B cell (primary cell): ENCODE measurements at regions not wholly inside any gene's neighbourhood (a gene's known extent, or its start where the extent isn't known, plus 50 kb on each side); places are given as distances from the start of the nearest gene placed in this dataset.
"Not testable (repeated sequence)": the region's sequence is repeated elsewhere in the genome, so short reads cannot be mapped to it uniquely, and the experiment has no call there.

Source experiments
- ATAC-seq: fragments of 200-7000 bp; cut with Tn5 transposase; one replicate; pipeline ENCODE4 v1.10.0; 2021; ENCODE audit warnings: low read depth, mild to moderate bottlenecking, moderate number of reproducible peaks, moderate library complexity
- CTCF ChIA-PET: fragments of 350-600 bp; sonication (Branson Sonifier 250); formaldehyde crosslinking; loops from one replicate; lab custom pipeline; 2021; ENCODE audit warnings: antibody characterized with exemption, inconsistent platforms; lab: Charles Lee
- POLR2A ChIA-PET: fragments of 350-600 bp; sonication (Branson Sonifier 250); formaldehyde crosslinking; loops from one replicate; lab custom pipeline; 2021; ENCODE audit warnings: antibody characterized with exemption; lab: Charles Lee
- DNase-seq: peaks from one replicate; pipeline ENCODE4 v3.0.0; 2013
- H2AFZ ChIP-seq: 2 replicates; pipeline ENCODE4 v1.6.1; 2012; ENCODE audit warnings: mild to moderate bottlenecking, low read depth, low read length; ENCODE audit not compliant: insufficient read depth, poor library complexity, severe bottlenecking
- H3K27ac ChIP-seq, 2 donors: 1 replicate in 1 of 2; 2 replicates in 1 of 2; pipeline ENCODE4 v1.5.1; 2012 to 2013; ENCODE audit warnings: low read length in 2 of 2, mild to moderate bottlenecking in 2 of 2, moderate library complexity in 1 of 2
- H3K27me3 ChIP-seq, 4 experiments: fragments of 200-600 bp in 1 of 4; sonication (generic) in 1 of 4; replicated peaks in 1 of 4; 1 replicate in 2 of 4; 2 replicates in 2 of 4; pipeline versions ENCODE4 v1.6.1 to v1.7.0; 2013 to 2016; ENCODE audit warnings: low read length in 3 of 4, mild to moderate bottlenecking in 2 of 4, mixed read lengths in 1 of 4, moderate library complexity in 1 of 4; ENCODE audit not compliant: insufficient read depth in 4 of 4, control insufficient read depth in 3 of 4; ENCODE audit errors: control extremely low read depth in 1 of 4
- H3K36me3 ChIP-seq, 2 experiments: replicated peaks in 1 of 2; 1 replicate in 1 of 2; 2 replicates in 1 of 2; pipeline versions ENCODE4 v1.6.1 to v1.7.1; 2013; ENCODE audit warnings: low read length in 1 of 2; ENCODE audit not compliant: insufficient read depth in 2 of 2, control insufficient read depth in 1 of 2; ENCODE audit errors: control extremely low read depth in 1 of 2, extremely low read depth in 1 of 2
- H3K4me1 ChIP-seq, 2 donors: fragments of 200-600 bp in 1 of 2; sonication (generic) in 1 of 2; 1 replicate in 1 of 2; 2 replicates in 1 of 2; pipeline versions ENCODE4 v1.5.1 to v1.6.1; 2013 to 2017; ENCODE audit warnings: low read length in 2 of 2; ENCODE audit not compliant: control insufficient read depth in 2 of 2, insufficient read depth in 2 of 2
- H3K4me2 ChIP-seq: replicated peaks from 2 replicates; pipeline ENCODE3; 2012; ENCODE audit warnings: mild to moderate bottlenecking, low read depth, low read length; ENCODE audit not compliant: poor library complexity, severe bottlenecking
- H3K4me3 ChIP-seq, 5 experiments: fragments of 200-600 bp in 1 of 5; sonication (generic) in 1 of 5; 1 replicate in 3 of 5; 2 replicates in 2 of 5; pipeline versions ENCODE4 v1.5.1 to v1.7.0; 2011 to 2016; ENCODE audit warnings: low read length in 4 of 5, mild to moderate bottlenecking in 4 of 5, low read depth in 2 of 5, control low read depth in 1 of 5, moderate library complexity in 1 of 5; ENCODE audit not compliant: insufficient read depth in 1 of 5; ENCODE audit errors: control extremely low read depth in 1 of 5, extremely low read depth in 1 of 5
- H3K79me2 ChIP-seq: fragments of 200-600 bp; sonication (generic); one replicate; pipeline ENCODE4 v1.6.0; 2016; ENCODE audit warnings: low read length; ENCODE audit not compliant: control insufficient read depth, insufficient read depth
- H3K9ac ChIP-seq: fragments of 200-600 bp; sonication (generic); 2 replicates; pipeline ENCODE4 v1.6.1; 2017; ENCODE audit warnings: mild to moderate bottlenecking, low read length, moderate library complexity
- H3K9me3 ChIP-seq, 3 donors: one replicate each; pipeline versions ENCODE4 v1.6.1 to v1.7.1; 2013; ENCODE audit warnings: low read length in 2 of 3; ENCODE audit not compliant: control insufficient read depth in 2 of 3, insufficient read depth in 1 of 3; ENCODE audit errors: control extremely low read depth in 1 of 3
- H4K20me1 ChIP-seq: 2 replicates; pipeline ENCODE4 v1.6.0; 2012; ENCODE audit warnings: mild to moderate bottlenecking, low read length; ENCODE audit not compliant: insufficient read depth, control insufficient read depth, poor library complexity, severe bottlenecking
- H3K27ac Mint-ChIP-seq: one replicate; pipeline ENCODE4 v1.8.0; 2021; ENCODE audit warnings: mixed read lengths
- H3K27me3 Mint-ChIP-seq: one replicate; pipeline ENCODE4 v1.8.0; 2021; ENCODE audit warnings: mixed read lengths
- H3K4me1 Mint-ChIP-seq: one replicate; pipeline ENCODE4 v1.8.0; 2021; ENCODE audit warnings: mixed read lengths
- H3K4me3 Mint-ChIP-seq: one replicate; pipeline ENCODE4 v1.8.0; 2021; ENCODE audit warnings: mixed read lengths
- H3K9me3 Mint-ChIP-seq: one replicate; pipeline ENCODE4 v1.8.0; 2022; ENCODE audit warnings: mixed read lengths; ENCODE audit not compliant: insufficient read depth
- EZH2 ChIP-seq: IDR thresholded peaks from 2 replicates; pipeline ENCODE4 v1.6.1; 2012; ENCODE audit warnings: borderline replicate concordance, low read depth, mild to moderate bottlenecking, moderate library complexity, low read length; ENCODE audit not compliant: insufficient read depth, poor library complexity, severe bottlenecking
- WGBS: methylation state at CpG from one replicate; pipeline ENCODE4 v1.1.5; 2013; ENCODE audit warnings: missing lambda C conversion rate; ENCODE audit not compliant: insufficient coverage; 5-methylcytosine and 5-hydroxymethylcytosine counted together
- intact Hi-C: fragments of 100-400 bp; cut with micrococcal nuclease; formaldehyde crosslinking; loops from one replicate; pipeline ENCODE4 v1.10.0; 2022
- TF ChIP-seq, protein P1 (sequence below): fragments of 200-600 bp; IDR thresholded peaks from one replicate; pipeline ENCODE4 v1.8.0; 2022; ENCODE audit warnings: antibody characterized with exemption, mild to moderate bottlenecking

DNA sequence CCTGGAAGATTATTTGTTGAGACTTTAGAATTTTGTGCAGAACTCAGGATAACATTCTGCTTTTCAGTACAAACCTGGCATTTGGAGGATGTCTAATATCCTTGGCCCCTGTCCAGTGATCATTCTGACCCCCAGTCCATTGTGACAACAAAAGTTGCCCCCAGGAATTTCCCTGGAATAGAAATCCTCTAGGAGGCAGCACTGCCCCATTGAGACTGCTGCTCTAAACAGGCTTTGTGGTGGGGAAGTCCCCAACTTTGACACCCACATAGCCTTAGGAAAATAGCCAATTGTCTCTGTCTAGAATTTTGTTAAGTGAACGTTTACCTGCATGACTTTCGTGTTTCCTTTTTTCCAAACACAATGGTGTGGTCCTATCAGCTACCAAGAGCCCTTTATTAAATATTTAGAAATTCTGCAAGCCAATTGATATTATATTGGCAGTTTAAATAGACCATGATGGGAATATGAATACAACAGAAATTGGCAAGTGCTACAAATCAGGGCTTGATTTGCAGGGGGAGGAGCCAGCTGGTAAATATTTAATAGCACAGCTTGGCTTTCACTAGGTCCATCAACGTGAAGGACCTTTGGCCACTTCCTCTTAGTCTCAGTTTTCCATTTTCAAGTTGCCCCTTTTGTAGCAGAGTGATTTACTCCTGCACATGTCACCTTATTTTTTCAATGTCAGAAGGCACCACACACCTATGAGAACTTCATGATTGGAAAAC, 451.7 kb downstream of the EFNB2 start:
- no peak for TF ChIP-seq EZH2
- TF ChIP-seq, protein P1, sequence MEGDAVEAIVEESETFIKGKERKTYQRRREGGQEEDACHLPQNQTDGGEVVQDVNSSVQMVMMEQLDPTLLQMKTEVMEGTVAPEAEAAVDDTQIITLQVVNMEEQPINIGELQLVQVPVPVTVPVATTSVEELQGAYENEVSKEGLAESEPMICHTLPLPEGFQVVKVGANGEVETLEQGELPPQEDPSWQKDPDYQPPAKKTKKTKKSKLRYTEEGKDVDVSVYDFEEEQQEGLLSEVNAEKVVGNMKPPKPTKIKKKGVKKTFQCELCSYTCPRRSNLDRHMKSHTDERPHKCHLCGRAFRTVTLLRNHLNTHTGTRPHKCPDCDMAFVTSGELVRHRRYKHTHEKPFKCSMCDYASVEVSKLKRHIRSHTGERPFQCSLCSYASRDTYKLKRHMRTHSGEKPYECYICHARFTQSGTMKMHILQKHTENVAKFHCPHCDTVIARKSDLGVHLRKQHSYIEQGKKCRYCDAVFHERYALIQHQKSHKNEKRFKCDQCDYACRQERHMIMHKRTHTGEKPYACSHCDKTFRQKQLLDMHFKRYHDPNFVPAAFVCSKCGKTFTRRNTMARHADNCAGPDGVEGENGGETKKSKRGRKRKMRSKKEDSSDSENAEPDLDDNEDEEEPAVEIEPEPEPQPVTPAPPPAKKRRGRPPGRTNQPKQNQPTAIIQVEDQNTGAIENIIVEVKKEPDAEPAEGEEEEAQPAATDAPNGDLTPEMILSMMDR, result no peak
- intact Hi-C loops, result loop anchor here (10.0 kb wide), 1 partner anchor 451 kb away; the partner anchor contains the start of gene EFNB2
- Histone ChIP-seq H3K36me3 (no peaks in the 10 kb centered on the region), H2AFZ (no peak overlapping the region), H4K20me1 (no peaks in the 10 kb centered on the region), H3K4me3 (no peak overlapping the region), H3K9me3 (no peaks in the 10 kb centered on the region), H3K27ac (no peak overlapping the region), H3K4me1 (no peaks in the 10 kb centered on the region), H3K79me2 (no peaks in the 10 kb centered on the region), H3K9ac (no peak overlapping the region), H3K27me3 (no peaks in the 10 kb centered on the region), H3K4me2 (no peak overlapping the region)
- no peak overlapping the region for H3K27ac Mint-ChIP-seq
- H3K27me3 Mint-ChIP-seq, result no peaks in the 10 kb centered on the region
- ChIA-PET CTCF (no interaction called here), POLR2A (no interaction called here)
- WGBS, result 75% methylated on average over 1 of the region's 3 CpGs
- no peak overlapping the region for H3K4me3 Mint-ChIP-seq
- peaks cover 3% of the 10 kb centered on the region for H3K9me3 Mint-ChIP-seq
- ATAC-seq, result no peak
- no peak for DNase-seq
- no peaks in the 10 kb centered on the region for H3K4me1 Mint-ChIP-seq

DNA sequence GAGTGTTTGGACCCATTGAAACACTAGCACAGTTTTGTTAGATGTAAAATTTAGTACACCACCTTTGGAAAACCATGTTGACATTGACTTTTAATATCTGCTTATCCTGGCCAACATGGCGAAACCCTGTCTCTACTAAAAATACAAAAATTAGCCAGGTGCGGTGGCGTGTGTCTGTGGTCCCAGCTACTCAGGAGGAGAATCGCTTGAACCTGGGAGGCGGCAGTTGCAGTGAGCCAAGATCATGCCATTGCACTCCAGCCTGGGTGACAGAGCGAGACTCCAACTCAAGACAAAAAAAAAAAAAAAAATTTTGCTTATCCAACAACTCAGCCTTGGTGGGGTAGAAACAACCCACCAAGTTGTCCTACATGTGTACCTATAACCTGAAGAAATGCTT, 454.2 kb downstream of the EFNB2 start:
- H3K4me3 ChIP-seq, H3K9ac ChIP-seq, H3K9me3 ChIP-seq, H3K4me1 Mint-ChIP-seq, H3K4me3 Mint-ChIP-seq, H3K4me1 ChIP-seq, H3K79me2 ChIP-seq, ATAC-seq, H3K4me2 ChIP-seq, H3K27me3 ChIP-seq, H3K27ac ChIP-seq, DNase-seq, H2AFZ ChIP-seq, H3K27me3 Mint-ChIP-seq, H4K20me1 ChIP-seq, CTCF ChIA-PET, H3K27ac Mint-ChIP-seq, POLR2A ChIA-PET, H3K36me3 ChIP-seq, H3K9me3 Mint-ChIP-seq: not testable (repeated sequence)
- intact Hi-C loops, result loop anchor here (10.0 kb wide), 1 partner anchor 454 kb away; the partner anchor contains the start of gene EFNB2
- WGBS, result no CpG with 5 or more reads among the region's 6 CpGs
